MM.1S (cell line): ENCODE measurements at regions not wholly inside any gene's neighbourhood (a gene's known extent, or its start where the extent isn't known, plus 50 kb on each side); places are given as distances from the start of the nearest gene placed in this dataset.
"Not testable (repeated sequence)": the region's sequence is repeated elsewhere in the genome, so short reads cannot be mapped to it uniquely, and the experiment has no call there.

Experiments used
- EZH2phosphoT487 ChIP-seq: fragments of 300-600 bp; sonication (generic); IDR thresholded peaks from 2 replicates; pipeline ENCODE4 v1.6.1; 2018; ENCODE audit warnings: antibody characterized with exemption, low read length
- TF ChIP-seq, protein P1 (sequence below): fragments of 300-600 bp; sonication (generic); IDR thresholded peaks from 2 replicates; pipeline ENCODE4 v1.5.1; 2016; ENCODE audit warnings: antibody characterized with exemption, low read length, mixed read lengths

- not testable (repeated sequence) for TF ChIP-seq EZH2phosphoT487
- TF ChIP-seq, protein P1, sequence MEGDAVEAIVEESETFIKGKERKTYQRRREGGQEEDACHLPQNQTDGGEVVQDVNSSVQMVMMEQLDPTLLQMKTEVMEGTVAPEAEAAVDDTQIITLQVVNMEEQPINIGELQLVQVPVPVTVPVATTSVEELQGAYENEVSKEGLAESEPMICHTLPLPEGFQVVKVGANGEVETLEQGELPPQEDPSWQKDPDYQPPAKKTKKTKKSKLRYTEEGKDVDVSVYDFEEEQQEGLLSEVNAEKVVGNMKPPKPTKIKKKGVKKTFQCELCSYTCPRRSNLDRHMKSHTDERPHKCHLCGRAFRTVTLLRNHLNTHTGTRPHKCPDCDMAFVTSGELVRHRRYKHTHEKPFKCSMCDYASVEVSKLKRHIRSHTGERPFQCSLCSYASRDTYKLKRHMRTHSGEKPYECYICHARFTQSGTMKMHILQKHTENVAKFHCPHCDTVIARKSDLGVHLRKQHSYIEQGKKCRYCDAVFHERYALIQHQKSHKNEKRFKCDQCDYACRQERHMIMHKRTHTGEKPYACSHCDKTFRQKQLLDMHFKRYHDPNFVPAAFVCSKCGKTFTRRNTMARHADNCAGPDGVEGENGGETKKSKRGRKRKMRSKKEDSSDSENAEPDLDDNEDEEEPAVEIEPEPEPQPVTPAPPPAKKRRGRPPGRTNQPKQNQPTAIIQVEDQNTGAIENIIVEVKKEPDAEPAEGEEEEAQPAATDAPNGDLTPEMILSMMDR = not testable (repeated sequence)
These were observed 1422.7 kb downstream of the SLITRK1 start for GRCh38 chr13:82459575-82459974.
